Keratinocyte (primary cell): ENCODE measurements at regions not wholly inside any gene's neighbourhood (a gene's known extent, or its start where the extent isn't known, plus 50 kb on each side); places are given as distances from the start of the nearest gene placed in this dataset.

Source experiments
- EZH2 ChIP-seq: IDR thresholded peaks from one replicate; pipeline ENCODE4 v1.6.1; 2012; ENCODE audit warnings: inconsistent platforms, mild to moderate bottlenecking, low read length, moderate library complexity
- TF ChIP-seq, protein P1 (sequence below), 3 experiments: IDR thresholded peaks in 1 of 3; conservative IDR thresholded peaks in 1 of 3; optimal IDR thresholded peaks in 1 of 3; 2 replicates in 2 of 3; 3 replicates in 1 of 3; pipeline versions ENCODE3 to v1.5.1; 2011; ENCODE audit warnings: low read length in 3 of 3, mild to moderate bottlenecking in 3 of 3, moderate library complexity in 2 of 3, control low read depth in 1 of 3, inconsistent platforms in 1 of 3; ENCODE audit not compliant: insufficient read depth in 2 of 3; ENCODE audit errors: extremely low read depth in 1 of 3

DNA sequence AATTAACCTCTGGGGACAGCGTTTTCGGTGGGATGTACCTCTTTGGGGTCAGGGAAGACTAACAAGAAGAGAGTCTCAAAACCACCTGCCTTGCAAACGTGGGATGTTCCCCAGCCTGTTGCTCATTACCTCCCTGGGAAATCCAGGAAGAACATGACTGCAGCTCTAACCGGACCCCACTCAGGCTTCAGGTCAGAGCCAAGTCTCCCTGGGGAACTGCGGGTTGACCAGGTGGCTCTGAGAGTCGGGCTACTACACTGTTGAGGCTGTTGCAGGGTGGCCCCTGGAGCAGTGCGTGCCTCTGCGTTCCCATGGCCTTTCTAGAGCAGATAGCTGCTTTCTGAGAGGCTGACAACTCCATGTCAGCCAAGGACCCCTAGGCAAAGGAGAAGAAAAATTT, 309.1 kb downstream of the FOXL1 start:
- TF ChIP-seq, protein P1, sequence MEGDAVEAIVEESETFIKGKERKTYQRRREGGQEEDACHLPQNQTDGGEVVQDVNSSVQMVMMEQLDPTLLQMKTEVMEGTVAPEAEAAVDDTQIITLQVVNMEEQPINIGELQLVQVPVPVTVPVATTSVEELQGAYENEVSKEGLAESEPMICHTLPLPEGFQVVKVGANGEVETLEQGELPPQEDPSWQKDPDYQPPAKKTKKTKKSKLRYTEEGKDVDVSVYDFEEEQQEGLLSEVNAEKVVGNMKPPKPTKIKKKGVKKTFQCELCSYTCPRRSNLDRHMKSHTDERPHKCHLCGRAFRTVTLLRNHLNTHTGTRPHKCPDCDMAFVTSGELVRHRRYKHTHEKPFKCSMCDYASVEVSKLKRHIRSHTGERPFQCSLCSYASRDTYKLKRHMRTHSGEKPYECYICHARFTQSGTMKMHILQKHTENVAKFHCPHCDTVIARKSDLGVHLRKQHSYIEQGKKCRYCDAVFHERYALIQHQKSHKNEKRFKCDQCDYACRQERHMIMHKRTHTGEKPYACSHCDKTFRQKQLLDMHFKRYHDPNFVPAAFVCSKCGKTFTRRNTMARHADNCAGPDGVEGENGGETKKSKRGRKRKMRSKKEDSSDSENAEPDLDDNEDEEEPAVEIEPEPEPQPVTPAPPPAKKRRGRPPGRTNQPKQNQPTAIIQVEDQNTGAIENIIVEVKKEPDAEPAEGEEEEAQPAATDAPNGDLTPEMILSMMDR (optimal IDR thresholded peaks at IDR 0.05 in 1 of 3, IDR thresholded peaks at IDR 0.05 in 1 of 3, conservative IDR thresholded peaks at IDR 0.05 in 1 of 3; ENCODE audit: extremely low read depth in 1 of 3, insufficient read depth in 2 of 3, low read length in 3 of 3), result no peak
- TF ChIP-seq EZH2, result no peak
